GM12878 (cell line): ENCODE measurements at regions not wholly inside any gene's neighbourhood (a gene's known extent, or its start where the extent isn't known, plus 50 kb on each side); places are given as distances from the start of the nearest gene placed in this dataset.

Experiments used
- ATAC-seq: fragments of 200-7000 bp; cut with Tn5 transposase; 3 replicates; pipeline ENCODE4 v1.9.1; 2020; ENCODE audit warnings: mild to moderate bottlenecking, moderate library complexity
- BruUV-seq: library from RNA; stranded (reverse); fragments of 400-500 nt; replicated peaks from 2 replicates; lab custom pipeline; 2021; lab: Mats Ljungman, UMichigan
- CTCF ChIA-PET: fragments of 300-600 bp; sonication (Branson Sonifier 250); formaldehyde crosslinking; extraction: SDS; loops from one replicate; lab custom pipeline; 2021; ENCODE audit warnings: inconsistent platforms; lab: Yijun Ruan, JAX
- POLR2A ChIA-PET: fragments of 350-600 bp; formaldehyde crosslinking; extraction: SDS; loops from one replicate; lab custom pipeline; 2021; ENCODE audit warnings: inconsistent platforms; lab: Charles Lee
- RAD21 ChIA-PET: fragments of 300-600 bp; sonication (Branson Sonifier 250); formaldehyde crosslinking; loops from one replicate; lab custom pipeline; 2023; ENCODE audit warnings: antibody characterized with exemption; ENCODE audit not compliant: unreplicated experiment; lab: Charles Lee
- SMC1A ChIA-PET: fragments of 300-600 bp; sonication (Branson Sonifier 250); formaldehyde crosslinking; loops from one replicate; lab custom pipeline; 2023; ENCODE audit not compliant: unreplicated experiment, uncharacterized antibody; lab: Charles Lee
- DNase-seq: peaks from one replicate; pipeline ENCODE4 v3.0.0-alpha.2; 2011; ENCODE audit warnings: low read depth, low spot score
- FAIRE-seq: peaks from 3 replicates; lab custom pipeline; 2011; peaks lifted over from hg19 to GRCh38; lab: Jason Lieb, UNC
- H2AFZ ChIP-seq: 2 replicates; pipeline ENCODE4 v1.6.0; 2011; ENCODE audit warnings: low read depth, low read length, control low read depth; ENCODE audit not compliant: control insufficient read depth
- H3K27ac ChIP-seq: 2 replicates; pipeline ENCODE4 v1.5.1; 2011; ENCODE audit warnings: control low read depth; ENCODE audit not compliant: control insufficient read depth, insufficient read depth
- H3K27me3 ChIP-seq, 2 experiments: replicated peaks in 1 of 2; 2 replicates each; pipeline versions ENCODE4 v1.6.0 to v1.6.1; 2011; ENCODE audit warnings: low read length in 1 of 2; ENCODE audit not compliant: control insufficient read depth in 2 of 2, insufficient read depth in 2 of 2
- H3K36me3 ChIP-seq, 2 experiments: 2 replicates each; pipeline ENCODE4 v1.5.1; 2011; ENCODE audit warnings: low read length in 1 of 2; ENCODE audit not compliant: control insufficient read depth in 2 of 2, insufficient read depth in 2 of 2
- H3K4me1 ChIP-seq: 2 replicates; pipeline ENCODE4 v1.6.1; 2011; ENCODE audit warnings: mild to moderate bottlenecking, low read length, moderate library complexity, mixed read lengths; ENCODE audit not compliant: control insufficient read depth, insufficient read depth
- H3K4me2 ChIP-seq: 2 replicates; pipeline ENCODE4 v1.6.0; 2011; ENCODE audit warnings: control low read depth; ENCODE audit not compliant: control insufficient read depth, insufficient read depth
- H3K4me3 ChIP-seq: fragments of 200-600 bp; sonication (generic); 2 replicates; pipeline ENCODE4 v1.5.1; 2016
- H3K79me2 ChIP-seq: 2 replicates; pipeline ENCODE4 v1.6.0; 2011; ENCODE audit warnings: low read length; ENCODE audit not compliant: control insufficient read depth, insufficient read depth
- H3K9ac ChIP-seq: 2 replicates; pipeline ENCODE4 v1.8.0; 2011; ENCODE audit warnings: low read length, control low read depth, mixed read lengths; ENCODE audit not compliant: control insufficient read depth, insufficient read depth
- H3K9me3 ChIP-seq: replicated peaks from 3 replicates; pipeline ENCODE4 v1.5.1; 2011; ENCODE audit warnings: mild to moderate bottlenecking, low read length; ENCODE audit not compliant: control insufficient read depth, insufficient read depth
- H4K20me1 ChIP-seq: 2 replicates; pipeline ENCODE4 v1.6.0; 2011; ENCODE audit not compliant: control insufficient read depth, insufficient read depth
- BRCA1 ChIP-seq: IDR thresholded peaks from 2 replicates; pipeline ENCODE4 v1.6.1; 2011; ENCODE audit warnings: low read depth, low read length, improper control_type of control experiment
- EZH2 ChIP-seq: IDR thresholded peaks from 2 replicates; pipeline ENCODE4 v1.6.1; 2012; ENCODE audit warnings: low read depth, mild to moderate bottlenecking, control low read depth, inconsistent platforms, low read length, borderline replicate concordance; ENCODE audit not compliant: control insufficient read depth
- FOS ChIP-seq: IDR thresholded peaks from 3 replicates; pipeline ENCODE4 v1.6.1; 2011; ENCODE audit warnings: borderline replicate concordance; ENCODE audit not compliant: insufficient read length; ENCODE audit errors: extremely low read depth
- RAD51 ChIP-seq: fragments of 450-650 bp; IDR thresholded peaks from 2 replicates; pipeline ENCODE4 v1.6.1; 2016; ENCODE audit warnings: moderate library complexity, mild to moderate bottlenecking, inconsistent platforms
- RBBP5 ChIP-seq: fragments of 200-600 bp; sonication (generic); conservative IDR thresholded peaks from 2 replicates; pipeline ENCODE4 v1.6.1; 2016
- WGBS: methylation state at CpG from one replicate; pipeline ENCODE4 v1.1.6; 2016; ENCODE audit warnings: low lambda C conversion rate; ENCODE audit not compliant: insufficient replicate concordance, insufficient coverage; ENCODE audit errors: missing lambda C conversion rate; 5-methylcytosine and 5-hydroxymethylcytosine counted together
- in situ Hi-C: fragments of 300-500 bp; cut with MboI; formaldehyde crosslinking; loops from 9 replicates; pipeline ENCODE4 v1.14.3; 2018; ENCODE audit warnings: mixed read lengths
- intact Hi-C: fragments of 100-400 bp; cut with micrococcal nuclease; formaldehyde crosslinking; loops from one replicate; pipeline ENCODE4 v1.14.2; 2022; ENCODE audit not compliant: unreplicated experiment
- TF ChIP-seq, protein P1 (sequence below): IDR thresholded peaks from 2 replicates; pipeline ENCODE4 v1.6.1; 2012; ENCODE audit warnings: low read depth, low read length, improper control_type of control experiment
- TF ChIP-seq, protein P2 (sequence below): fragments of 150-350 bp; IDR thresholded peaks from 2 replicates; pipeline ENCODE4 v1.6.1; 2016; ENCODE audit warnings: low read depth, low read length
- TF ChIP-seq, protein P3 (sequence below): IDR thresholded peaks from 2 replicates; pipeline ENCODE4 v1.6.1; 2012; ENCODE audit warnings: mild to moderate bottlenecking, low read depth, low read length
- TF ChIP-seq, protein P4 (sequence below): fragments of 150-350 bp; IDR thresholded peaks from 2 replicates; pipeline ENCODE4 v1.6.1; 2014; ENCODE audit warnings: mild to moderate bottlenecking, low read depth, low read length
- TF ChIP-seq, protein P5 (sequence below): IDR thresholded peaks from 2 replicates; pipeline ENCODE4 v1.6.1; 2011; ENCODE audit warnings: borderline replicate concordance, low read depth, mild to moderate bottlenecking, moderate library complexity, mixed read lengths, low read length; ENCODE audit not compliant: insufficient read depth; ENCODE audit errors: extremely low read length

DNA sequence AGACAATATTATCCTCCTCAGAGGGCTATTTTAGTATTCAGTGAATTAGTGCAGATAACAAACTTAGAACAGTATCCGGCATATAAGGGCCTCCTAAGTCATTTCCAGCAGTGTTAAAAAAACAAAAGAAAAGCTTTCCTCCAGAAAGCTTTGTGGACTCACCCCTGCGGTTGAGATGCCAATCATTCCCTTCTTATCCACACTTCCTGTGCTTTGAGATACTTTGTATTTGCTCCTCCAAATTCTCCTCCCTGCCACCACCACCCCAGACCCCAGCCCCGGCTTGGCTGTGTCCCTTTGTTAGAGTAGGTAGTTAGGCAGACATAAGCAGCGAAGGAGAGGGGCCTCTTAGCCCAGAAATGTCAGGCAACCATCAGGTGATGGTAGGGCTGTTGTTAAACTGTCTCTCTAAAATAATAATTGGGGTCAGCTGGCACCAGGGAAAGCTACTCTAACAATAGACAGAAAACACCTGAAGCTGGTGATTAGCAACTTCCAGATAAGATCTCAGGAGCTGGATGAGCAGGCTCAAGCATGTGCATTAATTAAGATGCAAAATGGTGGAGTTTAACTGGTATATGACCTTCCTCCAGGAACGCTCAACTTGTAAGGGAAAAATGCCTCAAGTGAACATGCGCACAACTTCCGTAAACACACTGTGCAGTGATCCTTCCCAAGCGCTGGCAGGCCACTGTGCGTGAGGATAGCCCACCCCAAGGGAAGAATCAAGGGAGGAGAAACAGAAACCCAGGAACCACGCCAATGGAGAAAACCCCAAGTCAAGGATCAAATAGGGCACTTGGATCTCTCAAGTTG, 152.1 kb upstream of the EEA1 start (continued):
- no peak for TF ChIP-seq FOS
- TF ChIP-seq, protein P1, sequence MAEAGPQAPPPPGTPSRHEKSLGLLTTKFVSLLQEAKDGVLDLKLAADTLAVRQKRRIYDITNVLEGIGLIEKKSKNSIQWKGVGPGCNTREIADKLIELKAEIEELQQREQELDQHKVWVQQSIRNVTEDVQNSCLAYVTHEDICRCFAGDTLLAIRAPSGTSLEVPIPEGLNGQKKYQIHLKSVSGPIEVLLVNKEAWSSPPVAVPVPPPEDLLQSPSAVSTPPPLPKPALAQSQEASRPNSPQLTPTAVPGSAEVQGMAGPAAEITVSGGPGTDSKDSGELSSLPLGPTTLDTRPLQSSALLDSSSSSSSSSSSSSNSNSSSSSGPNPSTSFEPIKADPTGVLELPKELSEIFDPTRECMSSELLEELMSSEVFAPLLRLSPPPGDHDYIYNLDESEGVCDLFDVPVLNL: no peak
- TF ChIP-seq, protein P2, sequence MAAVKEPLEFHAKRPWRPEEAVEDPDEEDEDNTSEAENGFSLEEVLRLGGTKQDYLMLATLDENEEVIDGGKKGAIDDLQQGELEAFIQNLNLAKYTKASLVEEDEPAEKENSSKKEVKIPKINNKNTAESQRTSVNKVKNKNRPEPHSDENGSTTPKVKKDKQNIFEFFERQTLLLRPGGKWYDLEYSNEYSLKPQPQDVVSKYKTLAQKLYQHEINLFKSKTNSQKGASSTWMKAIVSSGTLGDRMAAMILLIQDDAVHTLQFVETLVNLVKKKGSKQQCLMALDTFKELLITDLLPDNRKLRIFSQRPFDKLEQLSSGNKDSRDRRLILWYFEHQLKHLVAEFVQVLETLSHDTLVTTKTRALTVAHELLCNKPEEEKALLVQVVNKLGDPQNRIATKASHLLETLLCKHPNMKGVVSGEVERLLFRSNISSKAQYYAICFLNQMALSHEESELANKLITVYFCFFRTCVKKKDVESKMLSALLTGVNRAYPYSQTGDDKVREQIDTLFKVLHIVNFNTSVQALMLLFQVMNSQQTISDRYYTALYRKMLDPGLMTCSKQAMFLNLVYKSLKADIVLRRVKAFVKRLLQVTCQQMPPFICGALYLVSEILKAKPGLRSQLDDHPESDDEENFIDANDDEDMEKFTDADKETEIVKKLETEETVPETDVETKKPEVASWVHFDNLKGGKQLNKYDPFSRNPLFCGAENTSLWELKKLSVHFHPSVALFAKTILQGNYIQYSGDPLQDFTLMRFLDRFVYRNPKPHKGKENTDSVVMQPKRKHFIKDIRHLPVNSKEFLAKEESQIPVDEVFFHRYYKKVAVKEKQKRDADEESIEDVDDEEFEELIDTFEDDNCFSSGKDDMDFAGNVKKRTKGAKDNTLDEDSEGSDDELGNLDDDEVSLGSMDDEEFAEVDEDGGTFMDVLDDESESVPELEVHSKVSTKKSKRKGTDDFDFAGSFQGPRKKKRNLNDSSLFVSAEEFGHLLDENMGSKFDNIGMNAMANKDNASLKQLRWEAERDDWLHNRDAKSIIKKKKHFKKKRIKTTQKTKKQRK: no peak
- no peak for TF ChIP-seq EZH2

DNA sequence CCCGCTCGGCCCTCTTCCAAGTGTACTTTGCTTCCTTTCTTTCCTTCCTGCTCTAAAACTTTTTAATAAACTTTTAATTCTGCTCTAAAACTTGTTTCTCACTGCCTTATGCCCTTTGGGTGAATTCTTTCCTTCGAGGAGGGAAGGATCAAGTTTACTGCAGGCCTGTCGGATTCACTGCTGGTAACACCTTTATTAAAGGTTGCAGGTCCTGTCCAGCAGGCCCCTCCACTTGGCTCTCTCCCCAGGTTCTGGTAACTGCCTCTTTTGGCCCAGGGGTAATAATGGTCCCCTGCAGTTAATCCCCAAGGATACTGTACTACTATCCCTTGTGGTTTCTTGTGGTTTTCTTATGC, 152.7 kb upstream of the EEA1 start:
- FAIRE-seq (no peak), ATAC-seq (no peak), DNase-seq (no peak)
- ChIA-PET RAD21 (no interaction called here), SMC1A (no interaction called here), CTCF (no interaction called here), POLR2A (interaction anchor here (0.9 kb wide), 1 partner anchor 10 kb away, joined by 4 read pairs; no protein-coding TSS in a partner anchor)
- Histone ChIP-seq H3K4me2 (no peak overlapping the region), H3K27me3 (no peaks in the 10 kb centered on the region), H4K20me1 (no peaks in the 10 kb centered on the region), H3K9me3 (no peaks in the 10 kb centered on the region; the same call in 1 of the 3 replicates), H3K4me1 (no peaks in the 10 kb centered on the region), H3K9ac (no peak overlapping the region), H2AFZ (no peak overlapping the region), H3K27ac (no peak overlapping the region), H3K79me2 (no peaks in the 10 kb centered on the region), H3K4me3 (no peak overlapping the region), H3K36me3 (no peaks in the 10 kb centered on the region)
- 92% methylated on average over 4 of the region's 4 CpGs for WGBS
- BruUV-seq: no TSS peak
- in situ Hi-C loops (no loop called here), intact Hi-C loops (no loop called here)
- TF ChIP-seq, protein P3, sequence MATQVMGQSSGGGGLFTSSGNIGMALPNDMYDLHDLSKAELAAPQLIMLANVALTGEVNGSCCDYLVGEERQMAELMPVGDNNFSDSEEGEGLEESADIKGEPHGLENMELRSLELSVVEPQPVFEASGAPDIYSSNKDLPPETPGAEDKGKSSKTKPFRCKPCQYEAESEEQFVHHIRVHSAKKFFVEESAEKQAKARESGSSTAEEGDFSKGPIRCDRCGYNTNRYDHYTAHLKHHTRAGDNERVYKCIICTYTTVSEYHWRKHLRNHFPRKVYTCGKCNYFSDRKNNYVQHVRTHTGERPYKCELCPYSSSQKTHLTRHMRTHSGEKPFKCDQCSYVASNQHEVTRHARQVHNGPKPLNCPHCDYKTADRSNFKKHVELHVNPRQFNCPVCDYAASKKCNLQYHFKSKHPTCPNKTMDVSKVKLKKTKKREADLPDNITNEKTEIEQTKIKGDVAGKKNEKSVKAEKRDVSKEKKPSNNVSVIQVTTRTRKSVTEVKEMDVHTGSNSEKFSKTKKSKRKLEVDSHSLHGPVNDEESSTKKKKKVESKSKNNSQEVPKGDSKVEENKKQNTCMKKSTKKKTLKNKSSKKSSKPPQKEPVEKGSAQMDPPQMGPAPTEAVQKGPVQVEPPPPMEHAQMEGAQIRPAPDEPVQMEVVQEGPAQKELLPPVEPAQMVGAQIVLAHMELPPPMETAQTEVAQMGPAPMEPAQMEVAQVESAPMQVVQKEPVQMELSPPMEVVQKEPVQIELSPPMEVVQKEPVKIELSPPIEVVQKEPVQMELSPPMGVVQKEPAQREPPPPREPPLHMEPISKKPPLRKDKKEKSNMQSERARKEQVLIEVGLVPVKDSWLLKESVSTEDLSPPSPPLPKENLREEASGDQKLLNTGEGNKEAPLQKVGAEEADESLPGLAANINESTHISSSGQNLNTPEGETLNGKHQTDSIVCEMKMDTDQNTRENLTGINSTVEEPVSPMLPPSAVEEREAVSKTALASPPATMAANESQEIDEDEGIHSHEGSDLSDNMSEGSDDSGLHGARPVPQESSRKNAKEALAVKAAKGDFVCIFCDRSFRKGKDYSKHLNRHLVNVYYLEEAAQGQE: no peak
- TF ChIP-seq RBBP5: no peak
- TF ChIP-seq BRCA1: no peak
- TF ChIP-seq, protein P4, sequence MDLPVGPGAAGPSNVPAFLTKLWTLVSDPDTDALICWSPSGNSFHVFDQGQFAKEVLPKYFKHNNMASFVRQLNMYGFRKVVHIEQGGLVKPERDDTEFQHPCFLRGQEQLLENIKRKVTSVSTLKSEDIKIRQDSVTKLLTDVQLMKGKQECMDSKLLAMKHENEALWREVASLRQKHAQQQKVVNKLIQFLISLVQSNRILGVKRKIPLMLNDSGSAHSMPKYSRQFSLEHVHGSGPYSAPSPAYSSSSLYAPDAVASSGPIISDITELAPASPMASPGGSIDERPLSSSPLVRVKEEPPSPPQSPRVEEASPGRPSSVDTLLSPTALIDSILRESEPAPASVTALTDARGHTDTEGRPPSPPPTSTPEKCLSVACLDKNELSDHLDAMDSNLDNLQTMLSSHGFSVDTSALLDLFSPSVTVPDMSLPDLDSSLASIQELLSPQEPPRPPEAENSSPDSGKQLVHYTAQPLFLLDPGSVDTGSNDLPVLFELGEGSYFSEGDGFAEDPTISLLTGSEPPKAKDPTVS: no peak
- TF ChIP-seq RAD51: no peak
- TF ChIP-seq, protein P5, sequence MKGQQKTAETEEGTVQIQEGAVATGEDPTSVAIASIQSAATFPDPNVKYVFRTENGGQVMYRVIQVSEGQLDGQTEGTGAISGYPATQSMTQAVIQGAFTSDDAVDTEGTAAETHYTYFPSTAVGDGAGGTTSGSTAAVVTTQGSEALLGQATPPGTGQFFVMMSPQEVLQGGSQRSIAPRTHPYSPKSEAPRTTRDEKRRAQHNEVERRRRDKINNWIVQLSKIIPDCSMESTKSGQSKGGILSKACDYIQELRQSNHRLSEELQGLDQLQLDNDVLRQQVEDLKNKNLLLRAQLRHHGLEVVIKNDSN: no peak
